SU-DHL-6 (cell line): ENCODE measurements at regions not wholly inside any gene's neighbourhood (a gene's known extent, or its start where the extent isn't known, plus 50 kb on each side); places are given as distances from the start of the nearest gene placed in this dataset.

Experiments used
- EZH2phosphoT487 ChIP-seq: fragments of 200-600 bp; sonication (generic), shearing (Covaris generic); conservative IDR thresholded peaks from 2 replicates; pipeline ENCODE4 v1.6.1; 2018; ENCODE audit warnings: mild to moderate bottlenecking, antibody characterized with exemption, low read length, moderate library complexity, mixed read lengths
- TF ChIP-seq, protein P1 (sequence below): fragments of 200-600 bp; sonication (generic); IDR thresholded peaks from one replicate; pipeline ENCODE4 v1.5.1; 2017; ENCODE audit warnings: antibody characterized with exemption, mild to moderate bottlenecking, low read length, moderate library complexity; ENCODE audit not compliant: insufficient read depth, poor library complexity, severe bottlenecking

DNA sequence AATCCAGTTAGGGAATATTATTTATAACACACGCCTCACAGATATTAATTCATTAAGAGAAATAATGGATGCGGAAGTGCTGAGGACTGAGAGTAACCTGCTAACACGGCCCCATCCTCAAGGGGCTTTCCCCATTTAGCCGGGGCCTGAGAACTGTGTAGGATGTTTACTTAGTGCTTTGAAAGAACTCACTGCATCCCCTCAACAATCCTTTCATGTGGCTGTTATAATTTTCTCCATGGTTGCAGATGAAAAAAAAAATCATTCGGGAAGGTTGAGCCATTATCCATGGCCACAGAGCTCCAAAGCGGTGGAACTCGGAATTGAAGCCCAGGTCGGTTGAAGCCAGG lies 98.2 kb downstream of the ING1 start:
- TF ChIP-seq, protein P1, sequence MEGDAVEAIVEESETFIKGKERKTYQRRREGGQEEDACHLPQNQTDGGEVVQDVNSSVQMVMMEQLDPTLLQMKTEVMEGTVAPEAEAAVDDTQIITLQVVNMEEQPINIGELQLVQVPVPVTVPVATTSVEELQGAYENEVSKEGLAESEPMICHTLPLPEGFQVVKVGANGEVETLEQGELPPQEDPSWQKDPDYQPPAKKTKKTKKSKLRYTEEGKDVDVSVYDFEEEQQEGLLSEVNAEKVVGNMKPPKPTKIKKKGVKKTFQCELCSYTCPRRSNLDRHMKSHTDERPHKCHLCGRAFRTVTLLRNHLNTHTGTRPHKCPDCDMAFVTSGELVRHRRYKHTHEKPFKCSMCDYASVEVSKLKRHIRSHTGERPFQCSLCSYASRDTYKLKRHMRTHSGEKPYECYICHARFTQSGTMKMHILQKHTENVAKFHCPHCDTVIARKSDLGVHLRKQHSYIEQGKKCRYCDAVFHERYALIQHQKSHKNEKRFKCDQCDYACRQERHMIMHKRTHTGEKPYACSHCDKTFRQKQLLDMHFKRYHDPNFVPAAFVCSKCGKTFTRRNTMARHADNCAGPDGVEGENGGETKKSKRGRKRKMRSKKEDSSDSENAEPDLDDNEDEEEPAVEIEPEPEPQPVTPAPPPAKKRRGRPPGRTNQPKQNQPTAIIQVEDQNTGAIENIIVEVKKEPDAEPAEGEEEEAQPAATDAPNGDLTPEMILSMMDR = no peak
- no peak for TF ChIP-seq EZH2phosphoT487
